Jurkat, Clone E6-1 (cell line): ENCODE measurements at regions not wholly inside any gene's neighbourhood (a gene's known extent, or its start where the extent isn't known, plus 50 kb on each side); places are given as distances from the start of the nearest gene placed in this dataset.
"Not testable (repeated sequence)": the region's sequence is repeated elsewhere in the genome, so short reads cannot be mapped to it uniquely, and the experiment has no call there.

Experiments
- DNase-seq: peaks from one replicate; pipeline ENCODE4 v3.0.0-alpha.2; 2011; ENCODE audit warnings: low read depth, low spot score
- H3K4me3 ChIP-seq: 2 replicates; pipeline ENCODE4 v1.5.1; 2011; ENCODE audit warnings: mild to moderate bottlenecking, low read length, control low read depth, moderate library complexity

DNA sequence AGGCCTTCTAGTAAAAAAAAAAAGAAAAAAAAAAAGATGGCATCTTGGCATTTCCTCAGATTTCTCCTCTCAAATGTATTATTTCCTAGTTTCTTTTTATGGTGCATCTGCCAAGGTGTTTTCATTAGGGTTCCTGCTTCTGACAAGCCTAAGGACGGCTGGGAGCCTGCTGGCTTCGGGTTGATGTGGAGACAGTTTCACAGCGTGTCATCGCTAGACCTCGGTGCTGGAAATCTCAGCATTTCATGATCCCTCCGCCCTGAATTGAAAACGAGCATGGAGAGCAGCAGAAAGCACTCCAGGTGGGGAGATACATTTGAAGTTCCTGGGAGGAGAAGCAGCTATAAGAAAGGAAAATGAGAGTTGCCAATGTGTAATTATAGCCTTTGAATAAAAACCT, 283.9 kb upstream of the CNTN5 start:
- H3K4me3 ChIP-seq = no peak overlapping the region
- DNase-seq = no peak

DNA sequence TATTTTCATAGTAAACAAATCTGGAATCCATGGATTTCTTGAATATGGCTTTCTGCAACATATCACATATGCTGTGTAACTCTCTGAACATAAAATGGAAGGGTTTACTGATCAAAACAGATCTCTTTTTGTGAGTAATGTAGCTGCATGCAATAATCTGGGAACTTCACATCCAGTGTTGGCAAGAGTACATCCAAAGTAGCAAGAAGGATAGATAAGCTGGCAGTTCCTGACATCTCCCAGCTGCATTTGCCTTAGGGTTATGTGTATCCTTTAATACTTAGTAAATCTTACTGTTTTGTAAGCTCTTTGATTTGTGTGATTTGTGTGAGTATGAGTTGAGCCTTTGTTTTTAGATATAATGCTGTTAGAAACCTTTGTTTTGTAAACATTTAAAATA, 280.4 kb upstream of the CNTN5 start:
- no peak overlapping the region for H3K4me3 ChIP-seq
- no peak for DNase-seq

DNA sequence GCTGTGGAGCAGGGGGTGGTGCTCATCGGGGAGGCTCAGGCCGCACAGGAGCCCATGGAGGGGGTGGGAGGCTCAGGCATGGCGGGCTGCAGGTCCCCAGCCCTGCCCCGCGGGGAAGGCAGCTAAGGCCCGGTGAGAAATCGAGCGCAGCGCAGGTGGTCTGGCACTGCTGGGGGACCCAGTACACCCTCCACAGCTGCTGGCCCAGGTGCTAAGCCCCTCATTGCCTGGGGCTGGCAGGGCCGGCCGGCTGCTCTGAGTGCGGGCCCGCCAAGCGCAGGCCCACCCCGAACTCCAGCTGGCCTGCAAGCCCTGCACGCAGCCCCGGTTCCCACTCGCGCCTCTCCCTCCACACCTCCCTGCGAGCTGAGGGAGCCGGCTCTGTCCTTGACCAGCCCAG, 257.3 kb upstream of the CNTN5 start:
- not testable (repeated sequence) for DNase-seq, H3K4me3 ChIP-seq

DNA sequence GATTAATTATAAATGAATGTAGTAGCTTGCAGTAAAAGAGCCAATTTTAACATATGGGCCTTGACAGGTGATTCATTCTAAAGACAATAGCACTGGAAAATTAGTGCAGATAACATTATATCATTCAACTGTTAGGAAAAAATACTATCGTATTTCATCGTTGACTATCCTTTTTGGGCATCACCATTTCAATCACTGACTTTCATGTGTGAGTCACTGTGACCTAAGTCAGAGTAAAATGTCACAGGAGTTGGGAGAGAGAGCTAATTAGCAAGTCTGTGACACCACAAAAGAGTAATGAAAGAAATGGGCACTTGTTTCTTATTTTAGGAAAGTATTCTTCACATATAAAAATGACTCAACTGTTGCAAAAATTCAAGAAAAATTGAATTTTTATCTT, 253.8 kb upstream of the CNTN5 start:
- DNase-seq = no peak
- H3K4me3 ChIP-seq = no peak overlapping the region

GRCh38 chr11:98770046-98770445, 250.7 kb upstream of the CNTN5 start:
- not testable (repeated sequence) for DNase-seq, H3K4me3 ChIP-seq

GRCh38 chr11:98771791-98772190, 249.0 kb upstream of the CNTN5 start:
- no peak overlapping the region for H3K4me3 ChIP-seq
- DNase-seq = no peak

DNA sequence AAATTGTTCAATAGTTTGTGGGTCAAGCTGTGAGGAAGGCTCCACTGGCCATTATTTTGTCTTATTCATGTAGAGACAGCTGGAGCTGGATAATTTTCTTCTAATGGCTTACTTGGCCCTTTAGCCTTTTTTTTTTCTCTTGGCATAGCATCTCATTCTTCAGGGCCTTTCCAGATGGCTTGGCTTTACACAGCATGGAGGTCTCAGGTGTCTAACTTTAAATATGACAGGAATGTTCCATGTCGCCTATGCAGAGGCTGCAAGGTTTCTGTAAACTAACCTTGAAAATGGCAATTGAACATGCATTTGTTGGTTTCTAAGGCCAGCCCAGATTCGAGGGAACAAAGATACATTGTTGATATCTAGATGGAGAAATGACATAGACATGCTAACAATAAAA, 247.9 kb upstream of the CNTN5 start:
- no peak overlapping the region for H3K4me3 ChIP-seq
- DNase-seq = no peak

DNA sequence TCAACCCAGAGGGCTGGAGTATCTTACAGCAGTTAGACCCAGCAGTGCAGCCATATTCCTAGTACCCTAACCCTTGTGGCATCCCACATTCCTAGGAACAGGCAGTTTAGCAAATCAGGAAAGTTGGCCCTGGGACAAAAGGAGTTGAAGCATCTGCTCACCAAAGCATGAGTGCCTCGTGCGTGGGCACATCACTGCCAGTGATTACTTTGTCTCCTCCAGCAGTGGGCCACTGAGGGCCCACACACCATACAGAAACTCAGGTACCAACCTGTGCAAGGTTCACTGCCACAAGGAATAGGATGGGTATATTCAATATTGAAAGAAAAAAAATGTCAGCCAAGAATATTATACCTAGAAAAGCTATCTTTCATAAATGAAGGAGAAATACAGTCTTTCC, 227.5 kb upstream of the CNTN5 start:
- no peak overlapping the region for H3K4me3 ChIP-seq
- DNase-seq = no peak

GRCh38 chr11:98798333-98798732, 222.4 kb upstream of the CNTN5 start:
- no peak for DNase-seq
- no peak overlapping the region for H3K4me3 ChIP-seq

- no peak overlapping the region for H3K4me3 ChIP-seq
- DNase-seq = no peak
Measured at GRCh38 chr11:98800696-98801095, 220.1 kb upstream of the CNTN5 start.

DNA sequence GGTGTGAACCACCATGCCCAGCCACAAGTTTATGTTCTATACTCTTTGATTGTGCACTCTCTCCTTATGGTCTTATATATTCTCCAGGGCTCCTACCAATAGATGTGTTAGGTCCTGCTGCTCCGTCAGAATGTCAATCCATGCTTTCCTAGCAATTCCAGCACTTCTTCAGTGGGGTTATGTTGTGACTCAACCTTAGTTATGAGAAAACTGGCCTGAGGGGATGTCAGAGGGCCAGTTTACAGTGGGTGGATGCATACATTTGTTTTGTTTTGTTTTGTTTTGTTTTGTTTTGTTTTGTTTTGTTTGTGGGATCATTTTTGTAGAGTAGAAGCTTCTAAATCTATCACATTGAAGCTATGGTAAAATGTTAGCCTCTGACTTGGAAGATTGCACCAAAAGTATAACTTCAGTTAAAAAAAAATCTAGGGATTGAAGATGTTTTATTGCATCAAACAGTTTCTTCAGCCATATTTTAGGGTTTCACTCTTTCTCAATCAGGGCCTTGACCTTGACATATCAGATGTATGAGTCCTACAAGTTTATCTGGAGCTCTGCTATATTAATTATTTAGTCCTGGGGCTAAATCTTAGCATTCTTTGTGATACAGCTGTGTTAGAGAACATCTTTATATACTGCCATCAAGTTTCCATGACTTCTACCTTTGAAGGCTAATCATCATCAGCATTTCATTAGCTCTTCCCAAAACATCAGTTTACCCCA, 191.6 kb upstream of the CNTN5 start:
- DNase-seq = no peak
- H3K4me3 ChIP-seq = no peak overlapping the region

- no peak overlapping the region for H3K4me3 ChIP-seq
Measured at GRCh38 chr11:98829971-98830370, 190.8 kb upstream of the CNTN5 start.

GRCh38 chr11:98834776-98835175, 186.0 kb upstream of the CNTN5 start:
- DNase-seq = peak; percentile 21
- H3K4me3 ChIP-seq = no peak overlapping the region

More at GRCh38 chr11:98829971-98830370, 190.8 kb upstream of the CNTN5 start:
- DNase-seq = no peak

- DNase-seq = no peak
- H3K4me3 ChIP-seq = no peak overlapping the region
Measured at GRCh38 chr11:98835335-98835734, 185.4 kb upstream of the CNTN5 start.

DNA sequence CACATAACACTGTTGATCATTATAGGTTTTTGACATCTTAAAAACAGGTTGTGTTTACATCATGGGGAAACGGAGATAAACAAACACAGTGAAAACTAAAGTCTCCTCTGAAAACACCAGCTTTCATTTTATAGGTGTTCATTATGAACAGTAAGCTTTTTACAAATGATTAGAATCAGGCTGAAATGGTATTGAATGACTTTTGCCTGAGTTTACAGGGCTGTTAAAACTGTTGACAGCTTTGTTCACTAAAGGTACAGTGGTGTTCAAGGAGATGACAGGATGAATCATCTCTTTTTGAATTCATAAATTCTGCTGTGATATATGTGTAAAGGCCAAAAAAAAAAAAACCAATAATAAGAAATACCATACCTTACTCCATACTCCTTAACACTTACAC, 184.6 kb upstream of the CNTN5 start:
- H3K4me3 ChIP-seq = no peak overlapping the region
- DNase-seq = no peak

- H3K4me3 ChIP-seq = no peak overlapping the region
- no peak for DNase-seq
Measured at GRCh38 chr11:98842187-98842586, 178.6 kb upstream of the CNTN5 start.

DNA sequence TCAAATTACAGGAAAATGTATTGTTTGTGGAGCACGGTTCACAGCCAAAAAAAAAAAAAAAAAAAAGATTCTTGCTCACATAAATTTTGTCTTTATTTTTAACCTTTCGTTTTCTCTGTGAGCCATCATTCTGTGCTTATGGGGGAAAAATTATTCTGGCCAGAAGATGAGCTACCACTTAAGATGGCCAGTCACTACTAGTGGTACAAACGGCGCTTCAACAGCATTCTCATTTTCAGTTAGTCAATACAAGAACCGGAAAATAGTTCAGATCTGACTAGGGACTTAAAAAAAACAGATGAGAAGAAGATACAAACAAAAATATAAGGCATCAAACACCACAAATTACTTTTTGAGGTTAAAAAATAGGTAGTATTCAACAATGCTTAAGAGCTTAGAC, 158.6 kb upstream of the CNTN5 start:
- no peak overlapping the region for H3K4me3 ChIP-seq
- DNase-seq = no peak

DNA sequence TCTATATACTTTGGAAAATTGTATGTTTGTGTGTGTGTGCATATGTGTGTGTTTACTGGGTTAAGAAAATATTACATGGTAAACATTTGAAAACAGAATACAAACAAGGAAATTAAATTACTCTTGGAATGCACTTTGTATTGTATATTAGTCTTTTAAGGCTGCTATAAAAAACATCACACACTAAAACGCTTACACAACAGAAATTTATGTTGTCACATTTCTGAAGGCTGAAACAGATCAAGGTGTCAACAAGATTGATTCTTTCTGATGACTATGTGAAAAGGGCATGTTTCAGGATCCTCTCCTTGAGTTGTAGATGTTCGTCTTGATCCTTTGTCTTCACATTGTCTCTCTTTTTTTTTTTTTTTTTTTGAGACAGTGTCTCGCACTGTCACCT, 149.1 kb upstream of the CNTN5 start:
- DNase-seq = no peak
- no peak overlapping the region for H3K4me3 ChIP-seq

GRCh38 chr11:98874050-98874449, 146.7 kb upstream of the CNTN5 start:
- DNase-seq = no peak
- H3K4me3 ChIP-seq = no peak overlapping the region

DNA sequence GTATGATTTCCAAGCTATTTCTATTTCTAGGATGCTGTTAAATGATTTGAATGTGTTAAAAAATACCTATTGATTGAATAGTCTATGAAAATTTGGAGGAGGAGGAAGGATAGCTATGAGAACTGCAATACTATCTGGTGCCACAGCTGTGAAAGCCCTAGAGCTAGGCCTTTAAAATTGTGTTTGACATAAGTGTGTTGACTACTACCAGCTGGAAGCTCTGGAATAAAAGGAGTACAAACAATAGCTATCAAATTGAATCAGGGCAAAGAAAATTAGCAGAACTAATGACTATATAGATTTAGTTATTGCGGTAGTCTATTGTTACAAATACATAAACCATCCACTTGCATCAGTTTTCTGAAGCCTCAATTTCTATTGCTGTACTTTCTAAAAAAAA, 124.8 kb upstream of the CNTN5 start:
- H3K4me3 ChIP-seq = no peak overlapping the region
- DNase-seq = no peak

DNA sequence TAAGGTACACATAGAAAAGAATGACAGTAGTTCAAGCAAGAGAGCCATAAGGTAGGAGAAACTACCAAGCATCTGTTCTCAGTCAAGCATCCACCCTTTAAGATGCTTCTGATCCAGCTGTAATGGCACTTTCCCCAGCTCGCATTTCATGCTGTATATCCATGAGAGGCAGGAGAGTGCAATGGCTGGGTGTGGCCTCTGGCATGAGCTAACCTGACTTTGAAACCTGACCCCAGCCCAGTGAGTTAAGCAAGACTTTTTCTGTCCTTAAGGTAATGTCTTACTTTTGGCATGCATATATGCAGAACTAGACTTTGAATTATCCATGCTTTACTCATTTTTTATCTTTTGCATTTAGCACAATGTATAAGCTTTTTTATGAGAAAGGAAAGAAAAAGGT, 79.8 kb upstream of the CNTN5 start:
- DNase-seq = no peak
- H3K4me3 ChIP-seq = no peak overlapping the region

- DNase-seq = no peak
- H3K4me3 ChIP-seq = no peak overlapping the region
Measured at GRCh38 chr11:98944461-98944860, 76.3 kb upstream of the CNTN5 start.
